HG03064 (cell line): ENCODE measurements at regions not wholly inside any gene's neighbourhood (a gene's known extent, or its start where the extent isn't known, plus 50 kb on each side); places are given as distances from the start of the nearest gene placed in this dataset.
"Not testable (repeated sequence)": the region's sequence is repeated elsewhere in the genome, so short reads cannot be mapped to it uniquely, and the experiment has no call there.

ENCODE experiments used
- ATAC-seq: cut with Tn5 transposase; IDR thresholded peaks from one replicate; pipeline ENCODE4 v1.9.1; 2021; ENCODE audit warnings: low read depth; ENCODE audit not compliant: unreplicated experiment

GRCh38 chr3:35392187-35392586 lies 247.1 kb upstream of the ARPP21 start:
- ATAC-seq = no peak

DNA sequence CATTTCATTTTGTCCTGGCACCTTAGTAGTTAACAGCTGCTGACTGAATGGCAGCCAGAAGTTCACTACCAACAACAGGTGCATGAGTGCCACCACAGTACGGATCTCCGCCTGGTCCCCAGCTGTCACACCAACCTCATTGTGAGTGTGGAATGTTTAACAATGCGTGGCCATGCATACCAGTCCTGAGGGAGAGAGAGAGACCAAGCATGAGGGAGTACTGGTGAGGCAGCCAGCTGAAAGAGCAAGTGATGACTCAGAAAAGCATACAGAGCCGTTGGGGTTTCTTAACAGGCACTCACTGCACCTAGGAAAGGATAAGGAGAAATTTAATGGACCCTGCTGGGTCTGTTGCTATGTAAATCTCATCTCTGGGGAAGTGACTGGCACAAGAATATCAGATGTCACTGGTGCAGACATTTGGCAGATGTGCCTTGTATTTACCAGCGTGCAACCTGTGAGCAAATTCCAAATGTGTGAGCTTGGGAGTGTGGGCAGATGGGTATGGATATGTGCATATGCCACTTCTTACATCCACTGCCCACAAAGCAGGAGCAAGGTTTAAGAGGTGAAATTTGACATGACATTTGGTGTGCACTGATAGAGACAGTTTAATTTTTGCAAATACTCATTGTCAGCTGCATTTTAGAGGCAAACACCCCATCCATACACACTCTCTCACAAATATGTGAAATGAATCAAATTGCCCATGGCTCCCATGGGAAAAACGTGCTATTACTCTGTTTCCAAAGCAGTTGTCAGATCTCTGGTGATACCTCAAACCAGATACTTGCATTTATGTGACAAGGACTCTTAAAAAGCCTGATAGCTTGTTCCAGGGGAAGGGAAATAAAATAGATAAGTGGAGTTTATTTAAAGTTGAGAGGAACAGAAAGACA lies 245.2 kb upstream of the ARPP21 start:
- ATAC-seq = no peak

- no peak for ATAC-seq
Observed at GRCh38 chr3:35394905-35395304, 244.4 kb upstream of the ARPP21 start.

DNA sequence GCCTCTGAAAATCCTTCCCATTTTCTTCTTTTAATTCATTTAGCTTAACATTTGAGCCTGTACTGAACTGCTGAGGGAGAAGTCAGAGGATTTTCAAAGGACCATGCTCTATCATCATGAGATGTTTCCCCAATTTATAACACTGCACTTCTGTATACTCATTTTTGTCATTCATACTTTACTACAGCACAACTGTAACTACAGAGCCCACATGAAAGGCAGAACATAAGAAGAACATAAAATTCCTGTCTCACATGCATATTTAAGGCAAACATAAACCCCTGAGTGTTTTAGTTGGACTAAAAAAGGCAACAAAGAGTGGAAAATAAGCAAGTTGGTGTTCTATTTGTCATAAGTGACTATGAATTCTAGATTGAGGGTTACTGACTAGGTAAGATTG lies 237.7 kb upstream of the ARPP21 start:
- no peak for ATAC-seq

DNA sequence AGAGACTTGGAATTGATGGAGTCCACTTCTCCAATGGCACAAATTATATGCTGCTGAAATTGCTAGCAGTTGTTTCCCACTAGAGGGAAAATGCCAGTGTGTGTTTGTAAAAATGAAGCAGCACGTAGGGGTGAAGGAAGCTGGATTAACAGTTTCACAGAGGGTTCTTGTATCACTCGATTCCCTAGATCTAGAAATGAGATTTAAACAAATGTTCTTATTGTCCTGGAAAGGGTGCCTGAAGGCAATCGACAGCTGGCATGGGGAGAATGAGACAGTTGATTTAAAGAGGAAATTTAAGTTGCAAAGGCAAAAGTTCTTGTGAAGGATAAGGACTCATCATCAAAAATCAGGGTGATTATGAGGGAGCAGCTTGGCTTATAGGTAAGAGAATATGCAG lies 234.8 kb upstream of the ARPP21 start:
- ATAC-seq = no peak

DNA sequence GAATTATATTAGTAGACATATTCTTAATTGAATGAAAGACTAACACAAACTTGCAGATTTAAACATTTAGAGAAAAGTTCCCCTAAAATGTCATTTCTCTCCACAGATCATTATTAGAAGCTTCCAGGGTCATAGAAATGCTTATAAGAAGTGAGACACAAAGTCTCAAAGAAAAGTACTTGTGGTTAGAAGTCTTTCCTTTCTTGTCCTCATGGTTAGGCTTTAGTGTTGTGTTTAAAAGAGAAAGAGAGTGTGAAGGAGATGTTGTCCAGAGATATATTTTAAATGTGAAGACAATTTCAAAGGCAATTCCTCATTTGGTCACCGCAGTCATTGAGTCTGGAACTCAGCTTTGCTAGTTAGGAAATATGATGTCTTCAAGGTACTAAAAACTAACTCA lies 230.4 kb upstream of the ARPP21 start:
- ATAC-seq = no peak

- no peak for ATAC-seq
Observed at GRCh38 chr3:35409991-35410390, 229.3 kb upstream of the ARPP21 start.

GRCh38 chr3:35413483-35413882 lies 225.8 kb upstream of the ARPP21 start:
- no peak for ATAC-seq

DNA sequence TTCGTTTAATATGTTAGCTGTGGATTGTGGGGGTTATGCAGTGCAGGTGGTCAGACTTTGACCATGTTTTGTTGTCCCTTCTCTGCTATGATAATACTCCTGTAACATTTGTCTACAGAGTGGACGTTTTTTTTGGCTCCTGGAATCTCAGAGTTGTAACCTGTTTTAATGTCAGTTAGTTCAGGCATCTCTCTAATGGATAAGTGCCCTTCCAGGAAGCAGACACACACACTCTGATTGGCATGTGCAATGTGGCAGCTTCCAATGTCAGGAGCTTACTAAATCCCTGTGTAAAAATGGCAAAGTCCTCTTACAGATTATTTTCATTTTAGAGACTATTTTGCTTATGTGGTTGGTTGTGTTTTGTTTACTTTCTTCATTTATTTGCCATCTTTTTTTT lies 222.2 kb upstream of the ARPP21 start:
- ATAC-seq = no peak

DNA sequence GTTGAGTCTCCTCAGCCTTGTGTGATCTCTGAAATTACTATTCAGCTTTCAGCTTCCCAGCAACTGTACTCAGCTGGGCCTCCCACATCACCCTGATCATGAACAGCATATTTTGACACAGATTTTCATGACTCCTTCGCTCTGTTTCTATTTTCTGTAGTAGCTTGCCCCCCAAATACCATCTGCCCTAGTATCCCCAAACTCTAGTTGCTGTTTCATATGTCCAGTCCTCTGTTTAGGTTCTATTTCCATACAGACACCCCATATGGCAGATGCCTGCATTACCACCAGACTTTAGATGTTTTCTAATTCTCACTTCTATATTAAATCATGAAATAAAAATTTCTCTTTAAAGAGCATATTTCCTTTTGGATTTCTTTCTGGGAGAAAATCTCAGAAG lies 217.2 kb upstream of the ARPP21 start:
- ATAC-seq = no peak

DNA sequence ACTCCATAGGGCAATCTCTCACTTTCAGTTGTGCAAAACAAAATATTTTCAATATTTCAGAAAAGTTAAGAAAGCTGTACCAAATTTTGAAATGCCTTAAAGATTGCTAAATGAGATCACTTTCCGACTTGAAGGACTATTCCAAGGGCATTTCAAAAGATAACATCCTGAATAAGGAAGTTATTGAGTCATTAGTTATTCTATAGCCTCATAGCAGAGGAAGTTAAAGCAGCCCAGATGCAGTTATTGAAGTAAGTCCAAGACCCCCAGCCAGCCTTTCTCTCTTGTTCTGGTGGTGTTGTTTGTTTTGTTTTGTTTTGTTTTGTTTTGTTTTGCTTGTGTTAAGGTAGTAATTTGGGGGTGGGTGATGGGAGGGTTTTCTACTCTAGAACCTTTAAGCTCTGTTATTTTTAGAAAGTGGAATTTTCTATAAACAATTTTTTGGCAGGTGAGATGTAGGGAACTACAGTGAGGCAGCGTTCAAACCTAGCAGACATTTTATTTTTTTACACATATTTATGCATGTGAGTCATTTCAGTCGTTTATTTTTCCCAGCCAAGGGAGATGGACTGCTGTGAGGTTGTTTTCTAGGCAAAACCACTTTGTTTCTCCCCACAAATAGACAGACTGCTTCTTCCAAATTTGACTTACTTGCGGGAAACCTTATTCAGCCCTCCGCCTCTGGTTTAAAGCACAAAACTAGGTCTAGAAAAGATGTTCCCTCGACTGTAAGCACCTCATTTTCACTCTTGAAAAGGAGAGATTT lies 216.3 kb upstream of the ARPP21 start:
- no peak for ATAC-seq

- no peak for ATAC-seq
Observed at GRCh38 chr3:35426366-35426958, 212.9 kb upstream of the ARPP21 start.

GRCh38 chr3:35437381-35437780 lies 201.9 kb upstream of the ARPP21 start:
- ATAC-seq = no peak

DNA sequence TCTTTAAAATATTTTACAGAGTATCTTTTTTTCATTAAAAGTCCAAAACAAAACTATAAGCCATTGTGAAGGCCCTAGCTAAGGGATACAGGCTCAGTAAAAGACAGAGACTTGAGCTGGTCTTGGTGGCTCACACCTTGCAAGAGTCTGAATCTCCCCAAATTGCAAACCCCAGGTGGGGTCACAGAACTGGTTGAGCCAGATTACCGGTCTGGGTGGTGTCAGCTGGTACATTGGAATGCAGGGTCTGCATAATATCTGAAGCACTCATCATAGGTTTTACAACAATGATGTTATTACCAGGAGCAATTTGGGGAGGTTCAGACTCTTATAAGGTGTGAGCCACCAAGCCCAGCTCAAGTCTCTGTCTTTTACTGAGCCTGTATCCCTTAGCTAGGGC lies 201.2 kb upstream of the ARPP21 start:
- ATAC-seq = no peak

DNA sequence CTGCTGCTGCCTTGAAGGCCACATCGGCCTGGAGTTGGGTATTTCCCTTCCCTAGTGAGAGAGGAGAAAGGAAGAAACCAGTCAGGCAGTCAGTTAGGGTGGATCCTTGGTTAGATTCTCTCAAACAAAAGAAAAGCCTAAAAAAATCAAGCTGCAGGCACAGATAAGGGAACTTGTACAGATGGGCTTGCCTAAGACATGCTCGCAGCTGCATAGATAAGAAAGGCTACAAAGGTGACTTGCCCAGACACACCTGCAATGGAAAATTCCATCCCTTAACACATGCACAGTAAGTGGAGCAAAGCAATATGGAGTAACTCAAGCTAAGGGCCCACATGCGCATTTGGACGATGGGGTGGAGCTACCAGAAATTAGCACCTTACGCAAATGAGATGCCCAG lies 199.7 kb upstream of the ARPP21 start:
- ATAC-seq = no peak

DNA sequence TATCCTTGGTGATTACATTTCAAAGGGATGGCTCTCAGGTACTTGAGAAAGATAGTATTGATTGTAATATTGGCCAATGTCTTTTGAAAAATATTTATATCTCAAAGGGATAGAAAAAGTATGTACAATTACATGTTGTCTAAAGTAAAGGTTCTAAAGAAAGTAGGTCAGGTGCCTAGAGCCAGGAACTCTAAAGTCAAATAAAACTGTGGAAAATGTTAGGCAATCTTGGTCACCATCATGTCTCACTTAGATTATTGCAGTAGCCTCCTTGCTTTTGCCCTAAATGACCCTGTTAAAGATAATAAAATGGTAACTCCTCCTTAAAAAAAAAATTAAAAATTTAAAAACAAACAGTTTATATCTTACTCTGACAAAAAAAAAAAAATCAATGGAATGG lies 198.5 kb upstream of the ARPP21 start:
- ATAC-seq = no peak

GRCh38 chr3:35446896-35447295 lies 192.4 kb upstream of the ARPP21 start:
- ATAC-seq = no peak

DNA sequence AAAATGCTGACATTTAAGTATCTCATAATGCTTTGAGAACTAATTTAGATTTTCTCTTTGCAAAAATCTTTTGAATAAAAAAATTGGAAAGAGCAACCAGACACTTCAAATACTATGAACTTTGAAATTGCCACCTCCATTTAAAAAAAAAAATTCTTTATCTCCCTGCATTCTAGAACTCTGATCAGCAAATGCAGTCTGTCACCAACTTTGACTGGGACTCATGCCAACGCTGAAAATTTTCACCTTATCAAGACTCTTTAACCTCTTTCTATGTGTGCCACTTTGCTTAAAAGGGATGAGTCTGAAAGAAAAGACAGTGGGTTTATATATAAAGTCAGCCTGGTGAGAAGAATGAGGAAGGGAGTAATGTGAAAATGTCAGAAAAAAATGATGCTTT lies 191.2 kb upstream of the ARPP21 start:
- ATAC-seq = no peak

DNA sequence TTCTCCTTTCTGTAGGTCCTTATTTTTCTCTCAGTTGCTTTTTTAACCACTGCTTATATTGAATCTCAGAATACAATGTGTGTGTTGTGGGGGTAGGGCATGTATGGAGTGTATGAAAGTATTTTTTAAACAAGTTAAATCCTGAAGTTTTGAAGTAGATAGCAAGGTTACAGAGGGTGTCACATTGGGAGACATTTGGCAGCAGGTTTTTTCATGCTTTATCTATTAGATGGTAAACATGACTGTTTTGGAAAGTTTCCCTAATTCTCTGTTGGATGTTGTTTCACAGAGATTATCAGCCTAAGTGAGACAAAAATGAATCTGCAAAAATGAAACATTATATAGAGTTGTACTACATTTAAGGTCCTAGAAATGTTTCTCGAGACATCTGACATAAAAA lies 190.6 kb upstream of the ARPP21 start:
- ATAC-seq = no peak

GRCh38 chr3:35454819-35455218 lies 184.5 kb upstream of the ARPP21 start:
- ATAC-seq = not testable (repeated sequence)

- ATAC-seq = no peak
Observed at GRCh38 chr3:35473956-35474355, 165.4 kb upstream of the ARPP21 start.
